HEK293 (cell line): ENCODE measurements at regions not wholly inside any gene's neighbourhood (a gene's known extent, or its start where the extent isn't known, plus 50 kb on each side); places are given as distances from the start of the nearest gene placed in this dataset.

Experiments used
- CTCF ChIP-seq: fragments of 450-650 bp; formaldehyde crosslinking; IDR thresholded peaks from 2 replicates; pipeline ENCODE4 v1.5.1; 2016; ENCODE audit warnings: missing biosample characterization, missing genetic modification characterization
- YY1 ChIP-seq: fragments of 450-650 bp; formaldehyde crosslinking; IDR thresholded peaks from 2 replicates; pipeline ENCODE4 v1.5.1; 2018; ENCODE audit warnings: missing biosample characterization, missing genetic modification characterization
- ZBTB1 ChIP-seq: fragments of 450-650 bp; formaldehyde crosslinking; IDR thresholded peaks from 2 replicates; pipeline ENCODE4 v1.5.1; 2016; ENCODE audit warnings: missing biosample characterization, missing genetic modification characterization
- ZNF24 ChIP-seq: fragments of 450-650 bp; formaldehyde crosslinking; IDR thresholded peaks from 2 replicates; pipeline ENCODE4 v1.5.1; 2016; ENCODE audit warnings: missing biosample characterization, missing genetic modification characterization
- ZNF302 ChIP-seq: fragments of 450-650 bp; formaldehyde crosslinking; IDR thresholded peaks from 2 replicates; pipeline ENCODE4 v1.5.1; 2016; ENCODE audit warnings: missing biosample characterization, missing genetic modification characterization, low read depth
- TF ChIP-seq, protein P1 (sequence below): fragments of 450-650 bp; formaldehyde crosslinking; IDR thresholded peaks from 2 replicates; pipeline ENCODE4 v1.5.1; 2016; ENCODE audit warnings: missing biosample characterization, missing genetic modification characterization, borderline replicate concordance
- TF ChIP-seq, protein P2 (sequence below): sonication (generic); formaldehyde crosslinking; IDR thresholded peaks from 2 replicates; pipeline ENCODE4 v1.8.1; 2022; ENCODE audit warnings: mild to moderate bottlenecking, moderate library complexity, missing genetic modification reagents
- TF ChIP-seq, protein P3 (sequence below): fragments of 450-650 bp; formaldehyde crosslinking; IDR thresholded peaks from 2 replicates; pipeline ENCODE4 v1.5.1; 2017; ENCODE audit warnings: missing biosample characterization, missing genetic modification characterization

- no peak for TF ChIP-seq CTCF
- TF ChIP-seq ZBTB1 (tag by site-specific recombination), result no peak
- TF ChIP-seq, protein P1, sequence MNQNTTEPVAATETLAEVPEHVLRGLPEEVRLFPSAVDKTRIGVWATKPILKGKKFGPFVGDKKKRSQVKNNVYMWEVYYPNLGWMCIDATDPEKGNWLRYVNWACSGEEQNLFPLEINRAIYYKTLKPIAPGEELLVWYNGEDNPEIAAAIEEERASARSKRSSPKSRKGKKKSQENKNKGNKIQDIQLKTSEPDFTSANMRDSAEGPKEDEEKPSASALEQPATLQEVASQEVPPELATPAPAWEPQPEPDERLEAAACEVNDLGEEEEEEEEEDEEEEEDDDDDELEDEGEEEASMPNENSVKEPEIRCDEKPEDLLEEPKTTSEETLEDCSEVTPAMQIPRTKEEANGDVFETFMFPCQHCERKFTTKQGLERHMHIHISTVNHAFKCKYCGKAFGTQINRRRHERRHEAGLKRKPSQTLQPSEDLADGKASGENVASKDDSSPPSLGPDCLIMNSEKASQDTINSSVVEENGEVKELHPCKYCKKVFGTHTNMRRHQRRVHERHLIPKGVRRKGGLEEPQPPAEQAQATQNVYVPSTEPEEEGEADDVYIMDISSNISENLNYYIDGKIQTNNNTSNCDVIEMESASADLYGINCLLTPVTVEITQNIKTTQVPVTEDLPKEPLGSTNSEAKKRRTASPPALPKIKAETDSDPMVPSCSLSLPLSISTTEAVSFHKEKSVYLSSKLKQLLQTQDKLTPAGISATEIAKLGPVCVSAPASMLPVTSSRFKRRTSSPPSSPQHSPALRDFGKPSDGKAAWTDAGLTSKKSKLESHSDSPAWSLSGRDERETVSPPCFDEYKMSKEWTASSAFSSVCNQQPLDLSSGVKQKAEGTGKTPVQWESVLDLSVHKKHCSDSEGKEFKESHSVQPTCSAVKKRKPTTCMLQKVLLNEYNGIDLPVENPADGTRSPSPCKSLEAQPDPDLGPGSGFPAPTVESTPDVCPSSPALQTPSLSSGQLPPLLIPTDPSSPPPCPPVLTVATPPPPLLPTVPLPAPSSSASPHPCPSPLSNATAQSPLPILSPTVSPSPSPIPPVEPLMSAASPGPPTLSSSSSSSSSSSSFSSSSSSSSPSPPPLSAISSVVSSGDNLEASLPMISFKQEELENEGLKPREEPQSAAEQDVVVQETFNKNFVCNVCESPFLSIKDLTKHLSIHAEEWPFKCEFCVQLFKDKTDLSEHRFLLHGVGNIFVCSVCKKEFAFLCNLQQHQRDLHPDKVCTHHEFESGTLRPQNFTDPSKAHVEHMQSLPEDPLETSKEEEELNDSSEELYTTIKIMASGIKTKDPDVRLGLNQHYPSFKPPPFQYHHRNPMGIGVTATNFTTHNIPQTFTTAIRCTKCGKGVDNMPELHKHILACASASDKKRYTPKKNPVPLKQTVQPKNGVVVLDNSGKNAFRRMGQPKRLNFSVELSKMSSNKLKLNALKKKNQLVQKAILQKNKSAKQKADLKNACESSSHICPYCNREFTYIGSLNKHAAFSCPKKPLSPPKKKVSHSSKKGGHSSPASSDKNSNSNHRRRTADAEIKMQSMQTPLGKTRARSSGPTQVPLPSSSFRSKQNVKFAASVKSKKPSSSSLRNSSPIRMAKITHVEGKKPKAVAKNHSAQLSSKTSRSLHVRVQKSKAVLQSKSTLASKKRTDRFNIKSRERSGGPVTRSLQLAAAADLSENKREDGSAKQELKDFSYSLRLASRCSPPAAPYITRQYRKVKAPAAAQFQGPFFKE (tag by site-specific recombination), result no peak
- no peak for TF ChIP-seq YY1 (tag by site-specific recombination)
- TF ChIP-seq, protein P2, sequence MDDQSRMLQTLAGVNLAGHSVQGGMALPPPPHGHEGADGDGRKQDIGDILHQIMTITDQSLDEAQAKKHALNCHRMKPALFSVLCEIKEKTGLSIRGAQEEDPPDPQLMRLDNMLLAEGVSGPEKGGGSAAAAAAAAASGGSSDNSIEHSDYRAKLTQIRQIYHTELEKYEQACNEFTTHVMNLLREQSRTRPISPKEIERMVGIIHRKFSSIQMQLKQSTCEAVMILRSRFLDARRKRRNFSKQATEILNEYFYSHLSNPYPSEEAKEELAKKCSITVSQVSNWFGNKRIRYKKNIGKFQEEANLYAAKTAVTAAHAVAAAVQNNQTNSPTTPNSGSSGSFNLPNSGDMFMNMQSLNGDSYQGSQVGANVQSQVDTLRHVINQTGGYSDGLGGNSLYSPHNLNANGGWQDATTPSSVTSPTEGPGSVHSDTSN (CRISPR knock-in tag), result no peak
- no peak for TF ChIP-seq ZNF302 (tag by site-specific recombination)
- TF ChIP-seq, protein P3, sequence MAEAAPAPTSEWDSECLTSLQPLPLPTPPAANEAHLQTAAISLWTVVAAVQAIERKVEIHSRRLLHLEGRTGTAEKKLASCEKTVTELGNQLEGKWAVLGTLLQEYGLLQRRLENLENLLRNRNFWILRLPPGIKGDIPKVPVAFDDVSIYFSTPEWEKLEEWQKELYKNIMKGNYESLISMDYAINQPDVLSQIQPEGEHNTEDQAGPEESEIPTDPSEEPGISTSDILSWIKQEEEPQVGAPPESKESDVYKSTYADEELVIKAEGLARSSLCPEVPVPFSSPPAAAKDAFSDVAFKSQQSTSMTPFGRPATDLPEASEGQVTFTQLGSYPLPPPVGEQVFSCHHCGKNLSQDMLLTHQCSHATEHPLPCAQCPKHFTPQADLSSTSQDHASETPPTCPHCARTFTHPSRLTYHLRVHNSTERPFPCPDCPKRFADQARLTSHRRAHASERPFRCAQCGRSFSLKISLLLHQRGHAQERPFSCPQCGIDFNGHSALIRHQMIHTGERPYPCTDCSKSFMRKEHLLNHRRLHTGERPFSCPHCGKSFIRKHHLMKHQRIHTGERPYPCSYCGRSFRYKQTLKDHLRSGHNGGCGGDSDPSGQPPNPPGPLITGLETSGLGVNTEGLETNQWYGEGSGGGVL (tag by site-specific recombination), result no peak
- TF ChIP-seq ZNF24 (tag by site-specific recombination), result no peak
Measured at GRCh38 chr3:176159796-176160195, 1037.5 kb downstream of the TBL1XR1 start.
